ENCODE measurements at regions not wholly inside any gene's neighbourhood (a gene's known extent, or its start where the extent isn't known, plus 50 kb on each side); places are given as distances from the start of the nearest gene placed in this dataset.

DNA sequence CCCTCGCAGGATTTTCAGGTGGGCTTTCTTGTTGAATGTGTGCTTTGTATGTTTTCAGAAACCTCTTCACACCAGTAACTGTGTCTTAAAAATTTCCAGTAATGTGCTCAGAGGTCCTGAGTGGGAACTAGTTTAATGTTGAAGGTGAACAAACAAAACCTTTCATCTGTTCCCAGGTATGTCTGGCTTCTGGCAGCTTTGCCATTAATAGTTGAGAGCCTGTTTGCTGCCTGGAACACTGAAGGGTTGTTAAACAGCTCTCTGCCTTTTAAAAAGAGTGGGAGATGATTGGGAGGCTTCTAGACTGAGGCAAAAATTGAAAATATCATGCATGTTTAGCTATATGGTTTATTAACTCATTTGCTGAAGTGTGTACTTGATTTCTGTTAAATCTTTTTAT lies 161.2 kb upstream of the AGTR2 start:
- TF ChIP-seq TEAD1 (CRISPR knock-in tag; IDR thresholded peaks at IDR 0.05), result no peak
- TF ChIP-seq, protein P1, sequence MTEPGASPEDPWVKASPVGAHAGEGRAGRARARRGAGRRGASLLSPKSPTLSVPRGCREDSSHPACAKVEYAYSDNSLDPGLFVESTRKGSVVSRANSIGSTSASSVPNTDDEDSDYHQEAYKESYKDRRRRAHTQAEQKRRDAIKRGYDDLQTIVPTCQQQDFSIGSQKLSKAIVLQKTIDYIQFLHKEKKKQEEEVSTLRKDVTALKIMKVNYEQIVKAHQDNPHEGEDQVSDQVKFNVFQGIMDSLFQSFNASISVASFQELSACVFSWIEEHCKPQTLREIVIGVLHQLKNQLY (CRISPR knock-in tag; IDR thresholded peaks at IDR 0.05), result no peak
- TF ChIP-seq, protein P2, sequence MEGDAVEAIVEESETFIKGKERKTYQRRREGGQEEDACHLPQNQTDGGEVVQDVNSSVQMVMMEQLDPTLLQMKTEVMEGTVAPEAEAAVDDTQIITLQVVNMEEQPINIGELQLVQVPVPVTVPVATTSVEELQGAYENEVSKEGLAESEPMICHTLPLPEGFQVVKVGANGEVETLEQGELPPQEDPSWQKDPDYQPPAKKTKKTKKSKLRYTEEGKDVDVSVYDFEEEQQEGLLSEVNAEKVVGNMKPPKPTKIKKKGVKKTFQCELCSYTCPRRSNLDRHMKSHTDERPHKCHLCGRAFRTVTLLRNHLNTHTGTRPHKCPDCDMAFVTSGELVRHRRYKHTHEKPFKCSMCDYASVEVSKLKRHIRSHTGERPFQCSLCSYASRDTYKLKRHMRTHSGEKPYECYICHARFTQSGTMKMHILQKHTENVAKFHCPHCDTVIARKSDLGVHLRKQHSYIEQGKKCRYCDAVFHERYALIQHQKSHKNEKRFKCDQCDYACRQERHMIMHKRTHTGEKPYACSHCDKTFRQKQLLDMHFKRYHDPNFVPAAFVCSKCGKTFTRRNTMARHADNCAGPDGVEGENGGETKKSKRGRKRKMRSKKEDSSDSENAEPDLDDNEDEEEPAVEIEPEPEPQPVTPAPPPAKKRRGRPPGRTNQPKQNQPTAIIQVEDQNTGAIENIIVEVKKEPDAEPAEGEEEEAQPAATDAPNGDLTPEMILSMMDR (IDR thresholded peaks at IDR 0.05), result no peak
- TF ChIP-seq TEAD4 (CRISPR knock-in tag; IDR thresholded peaks at IDR 0.05), result no peak

Data from WTC11 (cell line).